KG1 (cell line): ENCODE measurements at regions not wholly inside any gene's neighbourhood (a gene's known extent, or its start where the extent isn't known, plus 50 kb on each side); places are given as distances from the start of the nearest gene placed in this dataset.

Experiments used
- DNase-seq: peaks from one replicate; lab custom pipeline; 2025; lab: John Stamatoyannopoulos, UW

DNA sequence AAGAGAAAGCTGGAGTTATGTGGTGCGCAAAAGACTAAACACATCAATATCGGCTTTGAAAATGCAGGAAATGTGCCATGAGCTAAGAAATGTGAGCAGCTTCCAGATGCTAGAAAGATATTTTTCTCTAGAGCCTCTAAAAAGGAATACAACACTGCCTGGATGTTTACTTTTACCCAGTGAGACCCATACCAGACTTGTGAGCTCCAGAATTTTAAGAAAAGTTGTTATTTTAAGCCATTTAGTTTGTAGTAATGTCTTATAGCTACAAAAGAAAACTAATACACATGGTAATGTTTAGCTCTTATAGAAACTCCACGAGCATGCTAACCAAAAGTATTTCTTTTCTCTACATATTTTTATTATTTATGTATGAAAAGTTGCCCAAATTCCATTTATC lies 1389.4 kb downstream of the C4orf33 start:
- DNase-seq = no peak

DNA sequence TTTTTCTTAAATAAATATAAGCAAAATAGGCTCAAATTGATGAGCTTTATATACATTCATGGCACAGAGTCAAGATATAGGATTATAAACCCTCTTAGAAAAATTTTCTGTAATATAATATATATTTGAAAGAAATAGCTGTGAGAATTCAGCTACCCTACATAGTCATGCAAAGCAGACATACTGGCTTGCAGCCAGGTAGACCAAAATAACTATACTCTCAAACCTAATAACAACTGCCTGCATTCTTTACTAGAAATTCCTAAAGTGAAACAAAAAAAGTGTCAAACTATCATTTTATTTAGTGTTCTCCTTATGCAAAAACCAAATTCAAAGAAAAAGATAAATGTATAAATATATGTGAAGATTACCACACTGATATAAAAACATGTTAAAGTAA lies 1390.2 kb downstream of the C4orf33 start:
- no peak for DNase-seq

DNA sequence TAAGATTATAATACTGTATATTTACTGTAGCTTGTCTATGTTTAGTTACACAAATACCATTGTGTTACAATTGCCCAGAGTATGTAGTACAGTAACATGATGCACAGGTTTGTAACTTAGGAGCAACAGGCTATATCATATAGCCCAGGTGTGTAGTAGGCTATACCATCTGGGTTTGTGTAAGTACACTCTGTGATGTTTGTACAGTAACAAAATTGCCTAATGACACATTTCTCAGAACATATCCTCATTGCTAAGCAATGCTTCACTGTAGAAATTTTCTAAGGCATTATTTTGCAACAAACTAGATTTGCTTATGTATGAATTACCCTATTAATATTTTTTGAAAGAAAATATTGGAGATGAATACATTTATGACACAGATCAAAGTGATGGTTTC lies 1390.9 kb downstream of the C4orf33 start:
- no peak for DNase-seq

DNA sequence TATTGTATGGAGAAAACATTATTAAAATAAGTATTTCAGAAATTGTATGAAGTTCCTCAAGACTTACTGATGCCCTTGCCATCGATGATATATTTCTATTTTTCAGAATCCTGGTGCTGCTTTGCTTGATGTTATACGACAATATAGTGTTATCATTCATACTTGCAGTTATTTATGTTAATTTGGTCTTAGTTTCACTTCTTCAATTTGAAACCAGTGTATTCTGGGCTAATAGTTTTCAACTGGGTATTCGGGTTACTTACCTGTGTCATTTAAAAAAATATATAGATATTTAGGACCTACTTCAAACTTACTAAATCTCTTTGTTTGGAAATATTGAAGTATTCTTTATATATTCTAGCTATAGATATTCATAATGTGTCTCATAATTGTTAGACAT lies 1414.7 kb downstream of the C4orf33 start:
- DNase-seq = no peak

DNA sequence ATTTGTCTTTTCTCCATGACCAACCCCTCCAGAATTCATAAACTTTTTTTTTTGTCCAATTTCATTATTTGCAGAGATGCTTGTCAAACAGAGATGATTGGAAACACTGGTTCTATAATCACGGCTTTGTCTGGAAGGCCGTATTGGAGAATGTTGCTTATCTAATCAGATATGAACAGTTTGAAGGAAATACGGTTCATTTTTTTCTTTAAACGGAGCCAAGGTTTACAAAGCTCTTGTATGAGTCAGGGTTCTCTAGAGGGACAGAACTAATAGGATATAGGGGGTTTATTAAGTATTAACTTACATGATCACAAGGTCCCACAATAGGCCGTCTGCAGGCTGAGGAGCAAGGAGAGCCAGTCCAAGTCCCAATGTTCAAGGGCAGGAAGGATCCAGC lies 1415.8 kb downstream of the C4orf33 start:
- no peak for DNase-seq

DNA sequence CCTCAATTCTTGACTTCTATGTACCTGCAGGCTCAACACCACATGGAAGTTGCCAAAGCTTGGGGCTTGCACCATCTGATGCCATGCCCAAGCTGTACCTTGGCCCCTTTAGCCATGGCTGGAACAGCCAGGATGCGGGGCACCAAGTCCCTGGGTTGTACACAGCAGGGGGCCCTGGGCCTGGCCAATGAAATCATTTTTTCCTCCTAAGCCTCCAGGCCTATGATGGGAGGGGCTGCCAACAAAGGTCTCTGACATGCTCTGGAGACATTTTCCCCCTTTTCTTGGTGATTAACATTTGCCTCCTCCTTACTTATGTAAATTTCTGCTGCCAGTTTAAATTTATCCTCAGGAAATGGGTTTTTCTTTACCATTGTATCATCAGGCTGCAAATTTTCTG lies 1428.1 kb downstream of the C4orf33 start:
- no peak for DNase-seq

DNA sequence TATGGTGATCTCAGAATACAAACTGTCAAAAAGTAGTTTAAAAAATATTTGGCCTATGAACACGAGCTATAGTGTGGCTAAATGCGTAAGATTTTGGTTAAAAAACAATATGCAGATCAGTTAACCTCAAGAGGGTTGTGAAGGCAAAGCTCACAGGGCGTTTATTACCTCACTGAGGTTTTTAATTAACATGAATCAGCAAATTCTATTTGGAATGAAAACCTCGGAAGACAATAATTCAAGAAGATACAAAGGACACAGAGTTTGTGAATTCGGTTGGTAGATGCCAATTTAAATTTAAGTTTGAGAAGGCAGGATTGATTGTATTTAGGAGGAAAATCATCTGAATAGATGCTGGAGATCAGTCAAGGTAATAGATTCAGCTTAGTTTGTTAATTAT lies 1434.6 kb downstream of the C4orf33 start:
- DNase-seq = no peak

DNA sequence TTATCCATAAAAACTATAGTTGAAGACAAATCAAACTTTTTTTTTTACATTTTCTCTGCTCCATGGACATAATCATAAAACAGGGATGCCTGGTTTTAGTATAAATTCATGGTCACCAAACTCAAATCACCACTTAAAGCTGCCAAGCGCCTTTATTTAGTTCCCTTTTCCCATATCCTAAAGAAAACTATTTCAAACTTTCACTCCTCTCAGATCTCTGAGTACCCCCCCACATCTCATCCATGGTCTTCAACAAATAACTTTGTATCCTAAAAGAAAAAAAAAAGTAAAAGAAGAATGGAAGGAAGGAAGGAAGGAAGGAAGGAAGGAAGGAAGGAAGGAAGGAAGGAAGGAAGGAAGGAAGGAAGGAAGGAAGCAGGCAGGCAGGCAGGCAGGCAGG lies 1438.7 kb downstream of the C4orf33 start:
- no peak for DNase-seq

DNA sequence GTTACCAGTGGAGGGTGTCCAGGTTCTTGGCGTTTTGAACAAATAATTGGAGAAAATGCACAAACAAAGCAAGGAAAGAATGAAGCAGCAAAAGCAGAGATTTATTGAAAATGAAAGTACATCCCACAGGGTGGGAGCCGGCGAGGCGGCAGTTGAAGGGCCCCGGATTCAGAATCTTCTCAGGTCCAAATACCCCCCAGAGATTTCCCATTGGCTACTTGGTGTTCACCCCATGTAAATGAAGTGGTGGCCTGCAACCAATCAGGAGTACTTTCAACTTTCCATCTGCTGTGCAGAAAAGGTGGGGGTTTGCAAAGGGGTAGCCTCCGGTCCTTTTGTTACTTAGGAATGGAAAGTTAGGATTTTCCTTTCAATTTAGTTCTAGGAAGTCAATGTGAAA lies 1447.0 kb downstream of the C4orf33 start:
- no peak for DNase-seq

DNA sequence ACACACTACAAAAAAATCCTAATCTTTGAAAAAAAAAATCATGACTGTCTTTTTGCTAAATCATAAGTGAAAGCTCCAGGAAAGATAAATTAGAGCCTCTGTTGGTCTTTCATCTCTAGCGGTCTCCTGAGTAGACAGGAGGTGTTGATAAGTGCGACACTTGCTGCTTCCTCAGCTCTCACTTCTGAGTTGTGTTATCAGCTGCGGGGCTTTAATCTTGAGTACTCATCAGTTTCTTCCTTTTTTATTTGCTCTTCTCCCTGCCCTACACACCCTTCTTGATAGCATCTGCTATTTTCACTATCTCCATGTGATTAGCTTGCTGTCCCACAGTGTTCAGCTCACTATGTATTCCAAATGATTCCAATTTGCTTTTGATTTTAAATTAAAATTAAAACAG lies 1449.2 kb downstream of the C4orf33 start:
- no peak for DNase-seq

DNA sequence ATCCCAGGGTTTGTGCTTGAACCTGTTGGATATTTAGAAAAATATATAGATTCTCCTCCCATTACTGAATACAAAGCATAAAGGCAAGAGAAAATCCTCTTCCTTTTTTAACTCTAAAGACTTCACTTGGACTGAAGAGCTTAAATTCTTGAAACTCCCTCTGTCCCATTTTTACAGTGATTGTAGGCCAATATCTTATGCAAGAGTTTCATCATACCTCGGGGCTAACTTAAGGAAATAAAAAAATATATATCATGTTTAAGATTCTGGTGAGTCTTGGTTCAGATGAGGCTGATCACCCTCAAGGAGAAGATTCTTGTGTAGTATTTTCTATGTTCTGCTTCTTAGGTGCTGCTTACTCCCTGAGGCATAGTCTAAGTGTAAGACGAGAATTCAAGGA lies 1449.6 kb downstream of the C4orf33 start:
- DNase-seq = no peak

DNA sequence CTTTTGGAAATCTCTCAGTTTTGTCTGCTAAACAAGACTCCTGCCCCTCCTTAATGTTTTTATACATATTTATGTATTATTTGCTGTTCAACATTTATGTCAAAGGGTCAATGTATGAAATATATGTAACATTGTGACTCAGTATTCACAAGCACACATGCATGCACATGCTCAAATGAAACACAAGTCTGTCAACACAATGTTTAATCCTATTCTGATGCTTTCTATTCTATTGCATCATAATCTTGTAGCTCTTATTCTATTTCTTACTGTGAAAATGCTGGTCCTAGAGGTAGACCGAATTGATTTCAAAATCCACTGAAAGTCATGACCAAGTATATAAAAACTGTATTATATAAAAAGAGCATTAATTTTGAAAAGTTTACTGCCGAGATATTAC lies 1463.3 kb downstream of the C4orf33 start:
- DNase-seq = no peak

DNA sequence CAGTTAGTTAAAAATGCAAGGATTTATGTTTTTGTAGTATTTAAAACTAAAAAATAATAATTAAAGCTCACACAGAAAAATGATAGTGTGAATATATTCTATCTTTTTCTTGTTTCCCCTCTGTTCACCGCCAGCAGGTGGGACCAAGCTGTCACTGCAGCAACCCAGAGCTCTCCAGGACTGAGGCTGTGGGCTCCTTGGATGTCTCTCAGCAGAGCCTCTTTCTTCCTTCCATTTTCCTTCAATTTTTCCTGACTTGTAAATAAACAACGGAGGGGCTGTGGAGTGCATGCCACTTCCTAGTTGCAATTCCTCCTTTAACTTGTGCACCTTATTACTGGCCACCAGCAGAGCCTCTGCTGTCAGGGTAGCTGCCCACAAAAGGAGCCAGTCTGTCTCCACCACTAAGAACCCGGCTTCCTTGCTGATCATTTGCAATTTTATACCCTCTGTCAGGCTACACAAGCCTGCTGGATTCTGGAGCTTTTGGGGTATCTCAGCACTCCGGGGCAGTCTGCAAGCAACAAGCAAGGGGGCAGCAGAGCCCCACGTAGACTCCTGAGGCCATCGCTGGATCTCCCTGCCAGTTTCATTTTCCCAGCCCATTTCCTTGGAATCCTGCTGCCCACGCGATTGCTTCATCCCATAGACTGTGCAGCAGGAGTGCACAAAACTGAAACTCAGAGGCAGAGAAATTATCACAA lies 1467.4 kb downstream of the C4orf33 start:
- no peak for DNase-seq

DNA sequence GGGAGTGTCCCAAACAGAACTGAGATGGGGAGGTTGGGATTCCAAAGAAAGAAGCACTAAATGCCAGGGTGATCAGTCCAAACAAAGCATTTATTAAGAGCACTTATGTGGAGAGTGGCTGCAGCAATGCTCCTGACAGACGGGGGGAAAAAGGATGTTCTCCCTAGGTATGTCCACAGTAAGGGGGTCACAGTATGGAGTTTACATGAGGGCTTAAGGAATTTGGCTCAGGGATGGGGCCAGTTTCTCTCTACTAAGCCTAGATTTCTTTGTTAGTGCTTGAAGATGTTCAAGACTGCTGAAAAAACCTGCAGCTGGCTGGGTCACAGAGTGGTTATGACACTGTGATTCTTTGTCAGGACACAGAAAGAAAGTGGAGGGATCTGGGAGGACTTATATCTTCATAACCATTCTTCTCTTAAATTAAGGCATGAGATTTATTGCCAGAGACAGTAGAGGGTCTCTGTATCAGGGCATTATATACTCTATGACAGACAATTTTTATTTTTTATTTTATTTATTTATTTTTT lies 1468.0 kb downstream of the C4orf33 start:
- no peak for DNase-seq

DNA sequence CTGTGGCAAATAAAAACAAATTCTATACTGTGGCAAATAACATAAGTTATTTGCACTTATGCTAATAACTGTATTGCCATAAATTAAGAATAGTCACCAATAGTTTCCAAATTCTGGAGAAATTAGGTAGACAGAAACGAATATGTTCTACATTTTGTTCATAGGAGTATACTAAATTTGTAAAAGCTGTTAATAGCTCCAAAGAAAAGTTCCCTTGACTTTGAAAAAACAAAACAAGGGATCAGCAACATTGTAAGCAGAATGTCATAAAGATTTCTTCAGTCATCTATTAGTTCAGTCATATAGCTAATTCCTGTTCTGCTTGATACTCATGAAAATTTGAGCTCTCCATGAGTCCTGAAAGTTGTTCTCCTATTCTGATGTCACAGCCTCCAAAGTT lies 1472.8 kb downstream of the C4orf33 start:
- no peak for DNase-seq

DNA sequence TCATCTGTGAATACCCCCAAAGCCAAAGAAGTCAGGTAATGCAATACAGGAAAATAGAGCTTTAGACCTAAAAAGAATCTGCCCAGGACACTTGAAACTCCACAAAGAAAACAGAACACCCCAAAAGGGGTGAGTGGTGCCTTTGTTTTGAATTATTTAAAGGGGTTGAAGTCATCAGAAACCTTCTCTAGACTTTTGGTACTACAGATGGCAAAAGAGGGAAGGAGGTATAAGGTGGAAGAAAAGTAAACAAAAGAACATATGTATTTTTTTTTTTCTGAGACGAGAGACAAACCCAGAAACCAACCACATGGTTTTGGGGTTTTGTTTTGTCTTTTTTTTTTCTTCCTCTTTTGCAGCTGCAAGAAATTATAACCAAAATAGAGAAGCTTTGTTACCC lies 1477.8 kb downstream of the C4orf33 start:
- no peak for DNase-seq

DNA sequence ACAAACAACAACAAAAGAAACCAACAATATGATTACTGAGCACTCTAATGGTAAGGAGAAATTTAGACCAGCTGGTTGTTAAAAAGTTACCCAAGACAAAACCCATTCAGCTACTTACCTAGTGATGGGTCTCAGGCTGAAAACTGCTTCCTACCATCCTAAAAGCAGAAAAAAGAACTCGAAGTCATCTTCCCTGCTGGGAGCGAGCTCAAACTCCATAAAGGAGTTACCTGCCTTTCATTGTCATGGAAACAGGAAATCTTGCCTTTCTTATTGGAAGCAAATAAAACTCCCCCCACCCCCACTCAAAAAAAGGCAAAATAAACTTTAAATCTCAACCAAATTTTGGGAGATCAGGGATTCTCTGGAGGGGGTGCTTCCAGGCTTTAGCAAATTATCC lies 1478.3 kb downstream of the C4orf33 start:
- no peak for DNase-seq

DNA sequence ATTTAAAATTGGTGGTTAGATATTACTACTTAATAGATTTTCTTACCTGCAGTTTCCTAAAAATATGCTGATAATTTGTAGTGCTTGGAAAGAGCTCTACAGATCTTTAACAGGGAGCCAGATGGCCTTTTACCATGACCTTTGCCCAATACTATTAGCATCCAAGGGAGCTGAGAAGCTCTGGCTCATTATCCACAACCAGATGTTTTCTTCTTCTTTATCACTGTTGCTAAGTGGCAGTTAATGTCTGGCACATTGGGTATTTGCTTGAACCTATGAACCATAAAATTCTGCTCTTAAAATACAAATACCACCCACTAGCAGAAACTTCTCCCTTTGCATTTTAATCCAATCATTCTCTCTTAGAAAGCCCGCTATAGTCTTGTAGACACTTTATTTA lies 1480.3 kb downstream of the C4orf33 start:
- DNase-seq = no peak

DNA sequence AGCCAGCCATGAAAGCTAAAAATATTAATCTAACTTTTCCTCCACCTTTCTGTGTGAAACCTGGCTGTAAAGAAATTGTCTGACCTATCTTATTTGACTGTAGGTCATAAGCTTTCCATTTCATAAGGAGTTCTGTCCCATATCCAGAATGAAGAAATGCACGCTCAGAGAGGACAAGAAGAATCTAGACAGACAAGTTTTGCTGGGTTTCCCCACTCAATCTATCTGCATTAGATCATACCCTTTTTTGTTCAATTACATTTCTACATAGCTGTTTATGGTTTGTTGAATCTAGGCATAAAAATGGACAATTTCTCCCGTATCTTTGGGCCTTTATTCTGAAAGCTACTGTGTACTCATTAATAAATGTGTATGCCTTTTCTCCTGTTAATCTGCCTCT lies 1495.1 kb downstream of the C4orf33 start:
- no peak for DNase-seq

DNA sequence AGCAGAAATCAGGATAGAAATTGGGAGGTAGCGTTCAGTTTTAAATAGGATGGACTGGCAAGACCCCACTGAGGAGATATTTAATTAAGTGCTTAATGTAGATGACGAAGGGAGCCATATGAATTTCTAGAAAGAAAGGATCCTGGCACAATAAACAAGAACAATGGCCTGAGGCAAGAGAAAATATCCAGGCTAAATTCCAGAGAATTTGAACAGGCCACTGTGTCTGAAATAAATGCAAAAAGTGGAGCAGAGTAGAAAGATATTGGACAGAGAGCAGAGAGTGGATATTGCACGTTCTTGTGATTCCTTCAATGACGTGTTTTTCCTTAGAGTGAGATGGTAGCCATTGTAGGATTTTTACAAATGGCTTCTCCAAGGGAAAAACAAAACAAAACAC lies 1504.8 kb downstream of the C4orf33 start:
- DNase-seq = no peak

DNA sequence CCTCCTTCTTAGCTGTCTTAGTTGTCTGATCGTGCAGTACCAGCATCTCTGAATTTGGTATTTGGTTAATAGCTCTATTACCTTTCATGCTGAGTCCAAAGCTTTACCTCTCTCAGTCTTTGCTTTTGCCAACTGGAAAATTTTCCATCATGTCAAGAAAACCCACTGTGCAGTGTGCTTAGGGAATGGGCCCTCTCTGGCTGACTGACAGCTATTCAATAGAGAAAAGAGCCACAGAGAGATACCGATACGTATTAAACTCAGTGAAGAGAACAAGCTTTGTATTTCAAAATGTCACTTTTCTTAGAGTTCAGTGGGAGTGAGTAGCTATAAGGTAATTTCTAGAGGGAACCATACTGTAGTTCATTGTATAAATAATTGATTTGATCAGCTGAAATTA lies 1507.1 kb downstream of the C4orf33 start:
- DNase-seq = no peak

DNA sequence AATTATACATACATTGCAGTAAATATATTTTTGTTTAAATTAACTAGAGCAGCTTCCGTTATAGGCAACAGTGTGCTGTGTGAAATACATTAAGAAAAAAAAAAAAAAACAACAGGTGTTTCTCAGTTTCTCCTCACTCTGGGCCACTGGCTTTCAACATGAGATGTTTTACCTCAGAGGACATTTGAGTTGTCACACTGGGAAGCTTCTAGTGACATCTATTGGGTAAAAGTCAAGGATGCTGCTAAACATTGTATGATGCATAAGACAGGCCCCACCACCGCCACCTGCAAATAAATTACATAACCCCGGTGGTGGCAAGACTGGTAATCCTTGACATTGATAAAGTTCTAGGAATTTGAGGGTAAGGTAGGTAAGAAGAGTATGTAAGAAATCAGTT lies 1512.2 kb downstream of the C4orf33 start:
- no peak for DNase-seq

DNA sequence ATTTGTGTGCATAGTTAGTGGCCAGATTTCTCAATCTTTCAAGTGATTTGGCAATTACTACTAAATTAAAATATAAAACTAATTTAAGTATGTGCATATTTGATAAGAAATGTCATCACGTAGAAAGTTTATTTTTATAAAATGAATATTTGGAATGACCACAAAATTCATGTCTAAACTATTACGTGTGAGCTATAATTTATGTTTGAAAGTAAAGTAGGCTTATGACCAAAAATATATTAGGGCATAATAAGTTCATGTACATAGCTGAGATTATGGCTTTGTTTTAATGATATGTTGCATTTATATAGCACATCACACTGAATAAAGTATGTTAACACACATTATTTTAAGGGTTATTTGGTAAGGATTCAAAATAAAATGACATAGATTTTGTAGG lies 1532.6 kb downstream of the C4orf33 start:
- no peak for DNase-seq
